GM12878 (cell line): ENCODE measurements at regions not wholly inside any gene's neighbourhood (a gene's known extent, or its start where the extent isn't known, plus 50 kb on each side); places are given as distances from the start of the nearest gene placed in this dataset.

Source experiments
- ATAC-seq: fragments of 200-7000 bp; cut with Tn5 transposase; 3 replicates; pipeline ENCODE4 v1.9.1; 2020; ENCODE audit warnings: mild to moderate bottlenecking, moderate library complexity
- BruUV-seq: library from RNA; stranded (reverse); fragments of 400-500 nt; replicated peaks from 2 replicates; lab custom pipeline; 2021; lab: Mats Ljungman, UMichigan
- CTCF ChIA-PET: fragments of 300-600 bp; sonication (Branson Sonifier 250); formaldehyde crosslinking; extraction: SDS; loops from one replicate; lab custom pipeline; 2021; ENCODE audit warnings: inconsistent platforms; lab: Yijun Ruan, JAX
- POLR2A ChIA-PET: fragments of 350-600 bp; formaldehyde crosslinking; extraction: SDS; loops from one replicate; lab custom pipeline; 2021; ENCODE audit warnings: inconsistent platforms; lab: Charles Lee
- RAD21 ChIA-PET: fragments of 300-600 bp; sonication (Branson Sonifier 250); formaldehyde crosslinking; loops from one replicate; lab custom pipeline; 2023; ENCODE audit warnings: antibody characterized with exemption; ENCODE audit not compliant: unreplicated experiment; lab: Charles Lee
- SMC1A ChIA-PET: fragments of 300-600 bp; sonication (Branson Sonifier 250); formaldehyde crosslinking; loops from one replicate; lab custom pipeline; 2023; ENCODE audit not compliant: unreplicated experiment, uncharacterized antibody; lab: Charles Lee
- DNase-seq: peaks from one replicate; pipeline ENCODE4 v3.0.0-alpha.2; 2011; ENCODE audit warnings: low read depth, low spot score
- FAIRE-seq: peaks from 3 replicates; lab custom pipeline; 2011; peaks lifted over from hg19 to GRCh38; lab: Jason Lieb, UNC
- H2AFZ ChIP-seq: 2 replicates; pipeline ENCODE4 v1.6.0; 2011; ENCODE audit warnings: low read depth, low read length, control low read depth; ENCODE audit not compliant: control insufficient read depth
- H3K27ac ChIP-seq: 2 replicates; pipeline ENCODE4 v1.5.1; 2011; ENCODE audit warnings: control low read depth; ENCODE audit not compliant: control insufficient read depth, insufficient read depth
- H3K27me3 ChIP-seq, 2 experiments: replicated peaks in 1 of 2; 2 replicates each; pipeline versions ENCODE4 v1.6.0 to v1.6.1; 2011; ENCODE audit warnings: low read length in 1 of 2; ENCODE audit not compliant: control insufficient read depth in 2 of 2, insufficient read depth in 2 of 2
- H3K36me3 ChIP-seq, 2 experiments: 2 replicates each; pipeline ENCODE4 v1.5.1; 2011; ENCODE audit warnings: low read length in 1 of 2; ENCODE audit not compliant: control insufficient read depth in 2 of 2, insufficient read depth in 2 of 2
- H3K4me1 ChIP-seq: 2 replicates; pipeline ENCODE4 v1.6.1; 2011; ENCODE audit warnings: mild to moderate bottlenecking, low read length, moderate library complexity, mixed read lengths; ENCODE audit not compliant: control insufficient read depth, insufficient read depth
- H3K4me2 ChIP-seq: 2 replicates; pipeline ENCODE4 v1.6.0; 2011; ENCODE audit warnings: control low read depth; ENCODE audit not compliant: control insufficient read depth, insufficient read depth
- H3K4me3 ChIP-seq: fragments of 200-600 bp; sonication (generic); 2 replicates; pipeline ENCODE4 v1.5.1; 2016
- H3K79me2 ChIP-seq: 2 replicates; pipeline ENCODE4 v1.6.0; 2011; ENCODE audit warnings: low read length; ENCODE audit not compliant: control insufficient read depth, insufficient read depth
- H3K9ac ChIP-seq: 2 replicates; pipeline ENCODE4 v1.8.0; 2011; ENCODE audit warnings: low read length, control low read depth, mixed read lengths; ENCODE audit not compliant: control insufficient read depth, insufficient read depth
- H3K9me3 ChIP-seq: replicated peaks from 3 replicates; pipeline ENCODE4 v1.5.1; 2011; ENCODE audit warnings: mild to moderate bottlenecking, low read length; ENCODE audit not compliant: control insufficient read depth, insufficient read depth
- H4K20me1 ChIP-seq: 2 replicates; pipeline ENCODE4 v1.6.0; 2011; ENCODE audit not compliant: control insufficient read depth, insufficient read depth
- EGR1 ChIP-seq, 2 experiments: IDR thresholded peaks; 1 replicate in 1 of 2; 2 replicates in 1 of 2; pipeline ENCODE4 v1.6.1; 2011 to 2012; ENCODE audit warnings: low read depth in 2 of 2, low read length in 2 of 2, borderline replicate concordance in 1 of 2, mild to moderate bottlenecking in 1 of 2, moderate library complexity in 1 of 2
- FOXK2 ChIP-seq: fragments of 450-650 bp; IDR thresholded peaks from 2 replicates; pipeline ENCODE4 v1.6.1; 2017; ENCODE audit warnings: mild to moderate bottlenecking, moderate library complexity
- JUND ChIP-seq: IDR thresholded peaks from 2 replicates; pipeline ENCODE4 v1.6.1; 2012; ENCODE audit warnings: low read depth, mild to moderate bottlenecking, low read length, improper control_type of control experiment, moderate library complexity
- MYC ChIP-seq: IDR thresholded peaks from 2 replicates; pipeline ENCODE4 v1.6.1; 2011; ENCODE audit warnings: mild to moderate bottlenecking, low read length, moderate library complexity, inconsistent platforms; ENCODE audit not compliant: insufficient read depth, insufficient replicate concordance, insufficient read length, severe bottlenecking
- PBX3 ChIP-seq: IDR thresholded peaks from 2 replicates; pipeline ENCODE4 v1.6.1; 2011; ENCODE audit warnings: mild to moderate bottlenecking, low read depth, low read length, moderate library complexity; ENCODE audit not compliant: insufficient replicate concordance
- RB1 ChIP-seq: fragments of 450-650 bp; formaldehyde crosslinking; IDR thresholded peaks from 2 replicates; pipeline ENCODE4 v1.6.1; 2017; ENCODE audit warnings: mild to moderate bottlenecking, borderline replicate concordance
- RCOR1 ChIP-seq: conservative IDR thresholded peaks from 2 replicates; pipeline ENCODE4 v1.6.1; 2012; ENCODE audit warnings: low read depth, low read length, improper control_type of control experiment
- RELA ChIP-seq: fragments of 450-650 bp; IDR thresholded peaks from 2 replicates; pipeline ENCODE4 v1.8.0; 2014; ENCODE audit warnings: borderline replicate concordance; ENCODE audit not compliant: partially characterized antibody
- SP1 ChIP-seq: IDR thresholded peaks from one replicate; pipeline ENCODE4 v1.6.1; 2011; ENCODE audit warnings: low read depth, low read length
- SREBF2 ChIP-seq: IDR thresholded peaks from 2 replicates; pipeline ENCODE4 v1.6.1; 2012; ENCODE audit warnings: mild to moderate bottlenecking, low read length
- ZNF207 ChIP-seq: fragments of 450-650 bp; IDR thresholded peaks from 2 replicates; pipeline ENCODE4 v1.6.1; 2014; ENCODE audit warnings: antibody characterized with exemption, mild to moderate bottlenecking, borderline replicate concordance
- WGBS: methylation state at CpG from one replicate; pipeline ENCODE4 v1.1.6; 2016; ENCODE audit warnings: low lambda C conversion rate; ENCODE audit not compliant: insufficient replicate concordance, insufficient coverage; ENCODE audit errors: missing lambda C conversion rate; 5-methylcytosine and 5-hydroxymethylcytosine counted together
- in situ Hi-C: fragments of 300-500 bp; cut with MboI; formaldehyde crosslinking; loops from 9 replicates; pipeline ENCODE4 v1.14.3; 2018; ENCODE audit warnings: mixed read lengths
- intact Hi-C: fragments of 100-400 bp; cut with micrococcal nuclease; formaldehyde crosslinking; loops from one replicate; pipeline ENCODE4 v1.14.2; 2022; ENCODE audit not compliant: unreplicated experiment

- Histone ChIP-seq H3K4me3 (no peak overlapping the region), H3K27me3 (peaks cover 0 to 13% of the 10 kb centered on the region in 2 experiments; a peak in 3 of 4 replicates), H3K9ac (no peak overlapping the region)
- FAIRE-seq = no peak
- no peak for ATAC-seq
- WGBS = 29% methylated on average over 3 of the region's 3 CpGs
- TF ChIP-seq ZNF207 (no peak), SP1 (no peak), MYC (no peak), EGR1 (IDR thresholded peaks at IDR 0.05; ENCODE audit: borderline replicate concordance in 1 of 2, low read depth in 2 of 2, low read length in 2 of 2) (no peak), RB1 (no peak), SREBF2 (no peak), FOXK2 (no peak), RELA (no peak), RCOR1 (no peak), JUND (no peak), PBX3 (no peak)
- TF ChIP-seq, all 136 proteins: peak for 0
- Histone ChIP-seq H2AFZ (no peak overlapping the region), H3K27ac (no peak overlapping the region), H3K79me2 (no peaks in the 10 kb centered on the region), H4K20me1 (no peaks in the 10 kb centered on the region), H3K36me3 (no peaks in the 10 kb centered on the region), H3K4me2 (no peak overlapping the region), H3K9me3 (no peaks in the 10 kb centered on the region), H3K4me1 (no peaks in the 10 kb centered on the region)
- no peak for DNase-seq
- in situ Hi-C loops = no loop called here
- ChIA-PET CTCF (interaction anchor here (0.6 to 4.8 kb wide), 3 partner anchors 115 to 405 kb away, joined by 3 to 21 read pairs (median 14); no protein-coding TSS in a partner anchor), SMC1A (interaction anchor here (1.2 kb wide), 1 partner anchor 116 kb away, joined by 4 read pairs; no protein-coding TSS in a partner anchor), POLR2A (no interaction called here), RAD21 (interaction anchor here (1.1 kb wide), 1 partner anchor 116 kb away, joined by 3 read pairs; no protein-coding TSS in a partner anchor)
- no TSS peak for BruUV-seq
- intact Hi-C loops = no loop called here
Measured at GRCh38 chr6:165845493-165845892, 182.5 kb upstream of the PDE10A start.
